ENCODE measurements at regions not wholly inside any gene's neighbourhood (a gene's known extent, or its start where the extent isn't known, plus 50 kb on each side); places are given as distances from the start of the nearest gene placed in this dataset.

GRCh38 chr2:203813684-203814083, 53.9 kb upstream of the CTLA4 start:
- DNase-seq (ENCODE audit: low read depth): no peak

GRCh38 chr2:203814661-203815540, 52.7 kb upstream of the CTLA4 start:
- DNase-seq (ENCODE audit: low read depth): peak; percentile 40

- DNase-seq (ENCODE audit: low read depth): no peak
Observed at GRCh38 chr2:203815541-203815898, 52.1 kb upstream of the CTLA4 start.

GRCh38 chr2:203817147-203817546, 50.4 kb upstream of the CTLA4 start:
- DNase-seq (ENCODE audit: low read depth): no peak

Measured in activated T-cell treated with anti-CD3 and anti-CD28 coated beads for 48 hours (primary cell).